NCI-H748 (cell line): ENCODE measurements at regions not wholly inside any gene's neighbourhood (a gene's known extent, or its start where the extent isn't known, plus 50 kb on each side); places are given as distances from the start of the nearest gene placed in this dataset.

Experiments used
- DNase-seq: peaks from one replicate; lab custom pipeline; 2025; ENCODE audit not compliant: unreplicated experiment; lab: John Stamatoyannopoulos, UW

DNA sequence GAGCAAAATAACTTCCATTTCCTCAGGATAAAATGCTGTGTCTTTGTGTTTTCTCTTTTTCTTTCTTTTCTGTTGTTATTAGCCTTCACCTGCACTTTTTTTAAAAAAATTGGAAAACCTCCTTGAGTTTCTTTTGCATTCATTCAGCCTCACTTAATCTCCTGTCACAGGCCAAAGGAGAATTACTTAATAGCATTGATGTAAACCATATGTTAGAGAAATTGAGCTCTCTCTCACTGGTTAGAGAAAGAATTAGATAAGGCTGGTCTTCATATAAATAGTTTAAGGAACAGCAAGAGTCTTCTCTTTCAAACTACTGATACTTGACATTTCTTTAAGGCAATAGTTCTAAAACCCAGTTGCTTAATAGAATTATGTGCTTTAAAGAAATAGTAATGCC is 564.2 kb downstream of the TFAP2B start:
- DNase-seq: no peak

DNA sequence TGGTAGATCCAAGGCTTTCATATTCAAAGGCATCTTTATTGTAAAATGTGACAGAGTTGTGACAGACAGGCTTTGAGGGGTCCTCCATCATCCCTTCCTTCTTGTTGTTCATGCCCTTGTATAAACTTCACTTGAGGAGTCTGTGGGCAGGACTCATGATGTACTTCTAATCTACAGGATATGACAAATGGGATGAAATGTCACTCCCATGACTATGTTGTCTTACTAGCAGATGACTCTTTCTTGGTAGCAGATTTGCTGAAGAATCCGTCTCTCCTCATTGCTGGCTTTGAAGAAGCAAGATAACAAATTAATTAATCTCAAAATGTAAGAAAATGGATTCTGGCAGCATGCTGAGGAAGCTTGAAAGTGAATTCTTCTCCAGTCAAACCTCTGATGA is 566.1 kb downstream of the TFAP2B start:
- DNase-seq: no peak

DNA sequence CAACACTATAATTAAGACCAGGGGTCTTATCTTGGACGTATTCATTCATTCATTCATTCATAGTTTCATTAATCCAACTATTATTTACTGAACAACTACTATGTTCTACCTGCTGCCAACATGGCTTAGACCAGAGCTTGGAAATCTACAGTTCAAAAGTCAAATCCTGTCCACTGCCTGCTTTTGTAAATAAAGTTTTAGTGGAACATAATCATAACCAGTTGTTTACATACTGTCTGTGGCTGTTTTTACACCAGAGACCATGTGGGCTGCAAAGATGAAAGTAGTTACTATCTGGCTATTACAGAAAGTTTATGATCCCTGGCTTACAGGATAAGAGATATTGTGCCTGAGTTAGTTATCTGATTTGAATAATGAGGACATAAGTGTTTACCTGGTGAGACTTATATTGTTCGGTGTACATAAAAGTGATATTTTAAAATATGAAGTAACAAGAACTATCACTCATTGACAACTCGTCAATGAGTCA is 567.7 kb downstream of the TFAP2B start:
- DNase-seq: no peak

DNA sequence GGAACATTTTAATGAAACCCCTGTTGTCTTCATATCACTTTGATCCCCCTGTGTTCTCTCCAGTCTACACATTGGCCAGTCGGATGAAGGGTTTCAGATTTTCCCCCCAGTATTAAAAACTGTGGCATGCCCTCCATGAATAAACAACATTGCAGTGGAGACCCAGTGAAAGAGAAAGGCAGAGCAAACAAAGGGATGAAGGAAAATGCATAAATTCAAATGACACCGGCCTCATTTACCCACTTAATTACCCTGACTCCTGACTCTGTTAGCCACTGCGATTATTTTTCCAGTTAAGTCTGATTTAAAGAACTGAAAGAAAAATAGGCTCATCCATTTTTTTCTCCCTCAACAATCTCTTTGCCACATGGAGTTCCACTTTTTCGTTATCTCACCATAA is 569.2 kb downstream of the TFAP2B start:
- DNase-seq: peak; percentile 19

DNA sequence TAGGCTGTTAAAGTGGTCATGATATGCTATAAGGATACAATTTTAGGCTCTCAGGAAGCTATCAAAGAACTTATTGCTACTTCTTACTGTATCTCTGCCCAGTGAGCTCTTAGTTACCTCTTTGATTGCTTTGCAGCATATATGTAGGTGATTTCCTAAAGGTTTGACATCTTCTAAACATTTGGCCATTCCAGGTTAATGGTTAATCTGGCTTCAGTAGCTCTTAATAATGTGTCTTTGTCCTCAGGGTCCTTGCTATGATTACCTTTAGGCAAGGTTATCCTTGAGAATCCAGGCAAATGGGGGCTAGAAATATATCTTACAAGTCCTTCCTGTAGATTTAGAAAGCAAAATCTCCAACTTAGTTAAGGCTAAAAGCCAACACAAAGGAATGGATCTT is 575.4 kb downstream of the TFAP2B start:
- no peak for DNase-seq

DNA sequence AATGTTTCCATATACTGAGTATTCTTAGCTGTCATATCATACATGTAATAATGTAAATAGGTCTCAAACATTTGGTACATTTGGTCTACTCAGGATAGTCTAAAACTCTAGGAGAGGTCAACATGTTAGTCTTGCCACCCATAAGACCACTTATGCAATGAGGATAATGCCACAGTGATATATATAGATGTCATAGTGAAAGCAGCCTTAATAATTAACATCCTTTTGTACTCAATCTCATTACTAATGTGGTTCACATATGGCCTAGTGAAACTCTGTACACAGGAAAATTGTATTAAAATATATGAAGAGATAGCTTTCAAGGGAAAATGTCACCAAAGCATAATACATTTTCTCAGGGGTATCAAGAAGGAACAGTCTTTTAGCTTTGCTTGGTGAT is 577.9 kb downstream of the TFAP2B start:
- DNase-seq: no peak

DNA sequence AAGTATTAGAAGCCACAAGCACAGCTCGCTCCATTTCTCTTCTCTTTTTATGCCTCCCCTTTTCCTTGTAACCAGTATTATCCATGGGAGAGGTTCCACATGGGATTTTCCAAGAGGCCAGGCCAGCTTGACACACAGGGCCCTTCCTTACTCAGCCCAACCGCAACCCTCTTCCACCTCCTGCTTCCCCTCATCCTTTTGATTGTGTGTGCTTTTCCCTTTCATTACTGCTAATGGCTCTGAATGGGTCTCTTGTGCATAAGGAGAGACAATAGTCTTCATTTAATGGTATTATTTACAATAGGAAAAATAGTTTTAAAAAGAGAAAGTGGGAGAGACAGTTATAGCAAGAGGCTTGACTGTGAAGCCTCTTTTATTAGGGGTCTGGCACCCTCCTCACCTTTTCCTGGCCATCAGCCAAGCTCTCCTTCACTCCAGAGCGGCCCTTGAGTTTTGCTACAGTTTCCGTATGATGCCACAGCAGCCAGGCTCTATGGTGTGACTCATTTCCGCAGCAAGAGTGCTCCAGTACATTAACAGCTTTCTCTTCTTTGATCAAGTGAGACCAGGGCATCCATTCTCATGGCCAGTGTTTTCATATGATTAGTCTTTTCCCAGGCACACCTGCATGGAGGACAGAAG is 579.5 kb downstream of the TFAP2B start:
- DNase-seq: peak; percentile 99

DNA sequence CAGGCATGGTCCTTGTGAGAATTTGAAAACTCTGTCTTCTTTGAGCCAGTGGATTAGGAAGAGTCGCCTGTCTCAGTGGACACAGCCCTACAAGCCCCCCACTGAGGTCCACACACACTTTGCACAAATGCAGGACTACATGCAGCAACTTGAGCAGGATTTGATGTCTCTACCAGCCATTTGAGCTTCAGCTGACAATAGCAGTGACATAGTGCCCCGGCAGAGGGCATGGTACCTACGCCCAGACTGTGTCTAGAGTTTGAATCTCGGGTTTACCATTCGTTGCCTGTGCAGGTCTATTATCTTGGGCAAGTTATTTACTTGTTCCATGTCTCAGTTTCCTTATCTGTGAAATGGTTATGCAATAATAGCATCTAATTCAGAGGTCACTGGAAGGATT is 580.1 kb downstream of the TFAP2B start:
- DNase-seq: peak; percentile 79

DNA sequence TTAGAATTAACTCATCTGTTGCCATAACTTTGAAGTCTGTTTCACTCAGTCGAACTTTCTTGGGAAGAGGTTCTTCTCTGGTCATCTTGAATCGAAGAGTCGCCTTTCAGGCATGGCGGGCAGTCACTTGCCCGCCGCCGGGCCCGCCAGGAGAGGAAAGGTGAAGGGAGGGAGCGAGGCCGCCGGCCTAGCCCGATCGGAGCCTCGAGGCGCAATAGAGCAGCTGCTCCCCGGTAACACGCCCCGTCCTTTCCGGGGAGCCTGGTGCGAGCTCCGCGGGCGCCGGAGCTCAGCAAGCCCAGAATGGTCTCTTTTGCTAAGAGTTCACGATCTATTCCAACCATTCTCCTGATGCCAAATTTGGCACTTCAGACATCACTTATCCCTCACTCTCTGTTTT is 591.8 kb downstream of the TFAP2B start:
- DNase-seq: no peak

DNA sequence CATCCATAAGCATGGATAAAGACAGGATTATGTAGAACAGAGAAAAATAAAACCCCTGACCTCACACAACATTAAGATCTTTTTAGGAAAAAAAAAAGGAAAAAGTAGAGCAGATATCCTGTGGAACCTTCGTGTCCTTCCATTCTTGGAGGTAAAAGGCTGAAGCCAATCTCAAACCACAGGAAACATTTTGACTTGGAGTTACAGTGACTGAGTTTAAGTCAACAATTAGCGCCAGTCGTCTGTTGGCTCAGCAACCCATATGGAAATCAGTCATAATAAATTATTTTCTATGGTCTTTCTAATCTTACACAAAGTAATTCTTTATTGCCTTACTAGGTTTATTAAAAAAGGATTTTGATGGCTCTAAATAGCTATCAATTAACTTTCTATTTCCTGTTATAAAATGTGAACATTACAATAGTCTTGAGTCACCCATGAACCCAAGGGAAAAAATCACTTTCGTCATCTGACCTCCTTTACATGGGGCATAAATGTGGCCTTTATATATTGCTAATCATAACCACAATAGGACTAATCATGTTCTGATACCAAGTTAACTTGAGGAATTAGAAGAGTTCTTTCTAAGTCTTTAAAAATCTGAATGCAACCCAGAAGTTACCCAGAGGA is 592.9 kb downstream of the TFAP2B start:
- no peak for DNase-seq

DNA sequence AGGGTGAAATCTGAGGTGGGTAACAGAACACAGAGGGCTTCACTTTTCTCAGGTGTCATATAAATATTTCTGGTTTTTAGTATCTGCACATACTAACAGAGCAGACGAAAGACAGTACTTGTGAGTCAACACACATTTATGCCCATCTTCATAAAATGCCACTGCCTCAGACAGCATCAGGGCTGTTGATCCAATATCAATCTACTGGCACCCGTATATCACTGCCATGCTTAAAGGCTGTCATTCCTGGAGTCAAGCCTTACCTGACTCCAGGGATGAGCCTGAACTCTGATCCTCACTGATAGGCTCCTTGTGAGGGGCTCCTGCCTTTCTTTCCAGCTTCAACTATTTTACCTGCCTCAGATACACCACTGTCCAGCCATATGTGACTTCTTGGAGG is 595.7 kb downstream of the TFAP2B start:
- DNase-seq: no peak

DNA sequence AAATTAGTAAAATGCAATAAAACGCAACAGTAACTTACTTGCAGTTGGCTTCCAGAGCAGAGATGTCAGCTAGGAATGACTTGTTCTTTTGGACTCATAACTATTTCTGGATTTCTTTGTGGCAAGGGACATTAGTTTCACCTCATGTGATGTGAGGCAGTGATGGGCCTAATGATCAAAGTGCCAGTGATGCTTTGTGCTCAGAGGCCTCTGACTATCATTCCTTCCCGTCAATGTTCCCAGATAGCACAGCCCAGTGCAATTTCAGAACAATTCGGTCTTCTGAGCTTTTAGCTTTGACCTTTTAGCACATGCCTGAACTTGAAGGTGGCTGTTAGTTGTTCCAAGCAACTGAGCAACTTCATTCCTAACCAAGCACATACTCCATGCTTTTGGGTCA is 596.8 kb downstream of the TFAP2B start:
- DNase-seq: no peak

DNA sequence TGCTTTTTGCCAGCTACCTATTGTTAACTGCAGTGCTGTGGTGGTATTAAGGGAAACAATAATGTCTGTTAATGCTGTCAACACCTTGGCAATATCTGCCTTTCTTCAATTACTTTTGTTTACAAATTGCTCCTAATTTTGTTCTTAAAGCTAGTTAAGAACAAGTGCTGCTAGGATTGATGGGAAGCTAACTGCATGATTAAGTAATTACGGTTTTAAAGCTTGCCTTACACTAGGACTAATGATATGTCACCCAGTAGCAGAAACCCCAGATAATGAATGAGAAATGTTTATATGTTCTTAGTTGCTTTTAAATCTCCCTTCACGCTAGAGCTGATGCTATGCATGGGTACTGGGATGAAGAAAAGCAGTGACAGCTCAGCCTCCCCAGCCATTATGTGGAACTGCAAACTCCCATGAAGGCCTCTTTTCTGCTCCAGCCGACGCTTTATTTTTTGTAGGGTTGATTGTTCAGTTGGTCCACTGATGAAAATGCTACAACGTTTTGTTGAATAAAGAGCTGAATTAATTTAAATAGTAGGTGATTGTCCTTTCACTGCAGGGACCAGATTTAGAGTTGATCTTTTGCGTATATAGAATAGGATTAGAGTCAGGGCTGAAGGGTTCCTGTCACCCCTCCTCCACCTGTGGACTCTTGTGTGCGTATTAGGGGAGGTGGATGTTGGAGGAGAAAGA is 610.5 kb downstream of the TFAP2B start:
- no peak for DNase-seq

DNA sequence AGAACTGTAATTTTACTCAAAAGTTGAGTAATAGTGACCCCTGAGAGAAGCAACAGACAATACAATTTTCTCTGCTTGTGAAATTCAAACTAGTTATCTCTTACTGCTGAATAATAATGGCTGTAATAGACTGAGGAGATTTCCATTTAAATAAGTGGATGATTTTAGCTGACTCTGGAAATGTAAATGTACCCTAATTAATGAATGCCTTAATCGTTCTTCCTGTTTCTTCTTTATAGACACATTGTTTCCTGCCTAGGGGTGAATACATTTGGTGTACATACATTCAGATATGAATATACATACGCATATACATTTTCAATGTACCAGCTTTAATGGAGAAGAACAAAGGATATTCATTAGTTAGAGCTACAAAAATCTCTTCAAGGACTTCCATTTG is 611.9 kb downstream of the TFAP2B start:
- no peak for DNase-seq

DNA sequence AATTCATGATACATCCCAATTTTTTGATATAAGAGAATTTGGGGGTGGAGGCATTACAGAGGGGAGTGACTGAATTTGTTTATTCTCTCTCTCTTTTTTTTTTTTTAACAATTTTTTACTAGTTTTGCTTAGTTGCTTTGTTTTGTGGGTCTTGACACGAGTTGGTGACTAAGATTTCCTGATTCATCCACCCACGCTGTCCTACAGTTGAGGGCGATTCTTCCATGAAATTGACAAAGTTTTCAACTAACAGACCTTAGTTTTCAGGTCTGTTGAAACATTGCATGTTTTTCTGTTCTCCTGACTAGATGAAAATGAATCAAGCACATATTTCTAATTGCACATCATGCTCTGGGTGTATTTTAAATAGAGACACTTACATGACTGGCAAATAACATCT is 613.8 kb downstream of the TFAP2B start:
- DNase-seq: no peak

DNA sequence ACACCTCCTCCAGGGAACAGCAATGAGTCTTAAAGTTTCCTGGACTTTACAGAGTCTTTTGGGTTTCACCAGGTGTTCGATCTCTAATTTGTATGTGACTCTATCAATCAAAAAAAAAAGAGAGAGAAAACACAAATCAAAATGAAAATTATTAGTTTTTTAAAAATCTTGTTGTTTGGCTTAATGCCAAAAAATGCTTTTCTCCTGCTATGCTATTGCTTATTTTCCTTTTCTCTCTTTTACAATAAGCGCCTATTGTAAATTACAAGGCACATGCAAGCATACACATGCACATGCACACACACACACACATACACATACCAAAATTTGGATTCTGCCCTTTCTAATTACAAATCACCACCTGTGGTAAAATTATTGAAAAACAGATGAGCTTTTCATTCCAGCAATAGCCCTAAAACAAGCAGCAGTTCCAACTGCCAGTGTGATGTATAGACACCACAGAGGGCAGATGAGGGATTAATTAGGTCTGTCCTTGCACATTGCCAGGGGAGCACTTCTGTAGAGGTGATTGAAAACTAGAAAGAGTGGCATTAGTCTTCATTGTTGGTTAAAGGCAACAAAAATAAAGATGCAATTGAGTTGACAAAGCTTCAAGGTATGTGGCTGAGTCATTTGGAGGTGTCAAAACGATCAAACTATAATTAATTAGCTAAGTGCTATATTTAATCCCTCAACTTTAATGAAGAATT is 631.7 kb downstream of the TFAP2B start:
- peak; percentile 10 for DNase-seq

DNA sequence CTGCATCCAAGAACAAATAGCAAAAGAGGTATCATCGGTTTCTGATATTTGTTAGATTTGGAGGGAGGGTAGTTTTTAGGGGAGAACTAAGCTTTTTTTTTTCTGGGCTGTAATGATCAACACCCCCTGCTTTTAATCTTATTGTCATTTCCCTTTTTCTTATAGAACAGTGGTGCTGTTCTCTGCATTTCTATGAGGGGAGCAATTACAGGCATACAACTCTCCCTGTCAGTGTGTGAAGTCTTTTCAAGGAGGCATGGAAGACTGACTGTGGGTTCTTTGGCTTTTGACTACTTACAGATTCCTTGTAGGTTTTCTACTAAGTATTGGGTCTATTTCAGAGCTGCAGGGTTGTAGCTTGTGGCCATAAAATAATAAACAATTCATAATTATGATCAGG is 632.3 kb downstream of the TFAP2B start:
- DNase-seq: no peak

DNA sequence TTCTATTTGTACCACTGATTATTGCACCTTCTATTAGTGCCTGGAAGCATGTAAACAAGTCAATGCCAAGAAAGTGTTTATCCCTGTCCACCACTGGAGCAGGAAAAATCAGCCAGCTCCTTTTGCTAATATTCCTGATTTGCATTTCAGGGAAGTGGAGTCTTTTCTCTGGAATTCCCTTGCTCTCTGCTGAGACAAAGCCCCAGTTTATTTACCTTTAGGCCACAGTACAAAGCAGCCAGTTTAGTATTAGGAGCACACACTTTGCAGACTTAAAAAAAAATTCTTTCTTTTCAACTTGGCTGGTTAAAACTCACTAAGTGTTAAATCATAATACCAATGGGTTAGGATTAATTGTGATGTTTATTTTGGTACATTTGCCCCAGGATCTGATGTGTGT is 631.1 kb downstream of the PKHD1 start:
- no peak for DNase-seq

DNA sequence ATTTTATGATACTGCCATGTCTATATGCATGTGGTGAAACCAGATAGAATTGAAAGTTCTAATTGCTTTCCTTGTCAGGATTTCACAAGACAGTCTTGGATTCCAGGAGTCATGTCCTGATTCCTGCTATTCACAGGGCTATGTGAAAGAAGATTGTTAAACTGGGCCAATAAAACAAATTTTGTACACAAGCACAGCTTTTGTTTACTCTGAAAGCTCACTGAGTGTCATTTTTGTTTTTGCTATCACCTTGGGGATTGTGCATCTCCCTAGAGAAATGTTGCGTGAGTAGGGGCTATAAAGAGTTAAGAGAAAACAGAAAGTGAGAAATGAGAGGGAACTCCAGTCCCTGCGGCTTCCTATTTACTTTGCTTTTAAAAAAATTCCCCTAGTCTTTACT is 627.5 kb downstream of the PKHD1 start:
- DNase-seq: no peak

DNA sequence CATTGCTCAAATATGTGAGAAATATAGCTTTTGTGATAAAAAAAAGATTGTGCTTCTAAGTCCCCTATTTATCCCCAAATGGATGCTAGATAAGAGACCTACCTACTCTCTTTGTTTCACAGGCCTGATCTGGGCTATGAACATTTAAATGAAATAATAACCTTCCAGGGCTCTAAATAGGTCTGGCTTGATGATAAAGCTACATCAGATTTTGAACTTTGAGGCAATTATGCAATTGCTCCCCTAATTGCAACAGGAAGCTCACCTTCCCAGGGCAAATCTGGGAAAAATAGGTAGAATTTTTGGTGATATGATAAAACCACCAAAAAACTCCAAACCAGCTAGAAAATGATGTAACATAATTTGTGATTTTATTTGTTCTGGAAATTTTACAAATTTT is 624.5 kb downstream of the PKHD1 start:
- DNase-seq: no peak

DNA sequence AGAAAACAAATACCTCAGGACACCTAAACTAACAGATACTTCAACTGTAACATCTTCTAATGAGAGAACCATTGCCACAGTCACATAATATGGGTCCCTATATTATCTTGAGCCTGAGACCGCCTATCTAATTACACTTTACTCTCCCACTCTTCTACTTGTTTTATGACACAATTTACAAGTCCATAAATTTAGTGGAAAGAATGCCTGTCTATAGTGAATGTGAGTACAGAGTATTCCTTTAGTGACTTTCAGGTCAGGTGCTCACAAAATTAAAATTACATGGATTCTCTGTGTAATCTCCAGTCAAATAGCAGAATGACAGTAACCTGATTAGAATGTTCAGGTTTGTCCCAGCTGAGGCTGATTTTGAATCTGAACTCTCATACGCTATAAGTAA is 624.1 kb downstream of the PKHD1 start:
- peak; percentile 16 for DNase-seq

DNA sequence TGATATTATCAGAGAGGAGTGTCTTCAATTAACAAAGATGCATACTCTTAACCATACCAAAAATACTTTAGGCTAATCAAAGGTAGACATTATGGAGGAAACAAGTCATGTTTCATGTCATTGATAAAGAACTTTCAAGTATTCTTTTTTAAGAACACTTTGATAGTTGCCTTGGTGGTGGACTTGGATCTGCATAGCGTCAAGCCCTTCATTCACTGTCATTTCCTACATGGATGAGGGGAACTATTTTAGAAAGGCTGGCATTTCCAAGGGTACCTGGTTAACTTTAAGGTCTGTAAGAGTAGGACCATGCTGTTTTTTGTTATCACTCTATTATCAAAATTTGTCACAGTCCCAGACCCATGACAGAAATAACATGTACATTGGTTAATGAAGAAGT is 622.5 kb downstream of the PKHD1 start:
- DNase-seq: no peak
